PC-3 (cell line): ENCODE measurements at regions not wholly inside any gene's neighbourhood (a gene's known extent, or its start where the extent isn't known, plus 50 kb on each side); places are given as distances from the start of the nearest gene placed in this dataset.
"Not testable (repeated sequence)": the region's sequence is repeated elsewhere in the genome, so short reads cannot be mapped to it uniquely, and the experiment has no call there.

ENCODE experiments used
- ATAC-seq: fragments of 200-7000 bp; cut with Tn5 transposase; 2 replicates; pipeline ENCODE4 v1.9.1; 2020; ENCODE audit warnings: mild to moderate bottlenecking, moderate library complexity
- BruUV-seq: library from RNA; stranded (reverse); fragments of 400-500 nt; replicated peaks from 2 replicates; lab custom pipeline; 2021; lab: Mats Ljungman, UMichigan
- CTCF ChIA-PET: fragments of 300-600 bp; sonication (Branson Sonifier 250); formaldehyde crosslinking; loops from one replicate; lab custom pipeline; 2022; ENCODE audit warnings: antibody characterized with exemption; lab: Charles Lee
- POLR2A ChIA-PET: fragments of 300-600 bp; sonication (Branson Sonifier 250); formaldehyde crosslinking; loops from one replicate; lab custom pipeline; 2022; ENCODE audit warnings: antibody characterized with exemption; ENCODE audit not compliant: unreplicated experiment; lab: Charles Lee
- DNase-seq: peaks from one replicate; pipeline ENCODE4 v3.0.0-alpha.2; 2015
- H2AFZ ChIP-seq: fragments of 300-600 bp; sonication (generic); 2 replicates; pipeline ENCODE4 v1.6.0; 2016; ENCODE audit warnings: antibody characterized with exemption, low read length
- H3F3A ChIP-seq: fragments of 300-600 bp; sonication (generic); one replicate; pipeline ENCODE4 v1.6.0; 2017; ENCODE audit warnings: antibody characterized with exemption, low read length, control low read depth, mild to moderate bottlenecking; ENCODE audit not compliant: unreplicated experiment
- H3K27ac ChIP-seq: fragments of 300-600 bp; sonication (generic); 2 replicates; pipeline ENCODE4 v1.5.1; 2016; ENCODE audit warnings: mild to moderate bottlenecking, low read length
- H3K27me3 ChIP-seq: fragments of 300-600 bp; sonication (generic); 2 replicates; pipeline ENCODE4 v1.6.1; 2016; ENCODE audit warnings: low read length, mixed read lengths
- H3K36me3 ChIP-seq: fragments of 300-600 bp; sonication (generic); 2 replicates; pipeline ENCODE4 v1.6.1; 2016; ENCODE audit warnings: low read depth, mixed run types, low read length, mixed read lengths
- H3K4me1 ChIP-seq: fragments of 300-600 bp; sonication (generic); 2 replicates; pipeline ENCODE4 v1.5.1; 2016; ENCODE audit warnings: low read length; ENCODE audit not compliant: insufficient read depth
- H3K4me2 ChIP-seq: fragments of 300-600 bp; sonication (generic); 2 replicates; pipeline ENCODE4 v1.6.0; 2016; ENCODE audit warnings: low read length
- H3K4me3 ChIP-seq: fragments of 300-600 bp; sonication (generic); 2 replicates; pipeline ENCODE4 v1.5.1; 2016; ENCODE audit warnings: mild to moderate bottlenecking, low read length, mixed read lengths
- H3K79me2 ChIP-seq: fragments of 300-600 bp; sonication (generic); 2 replicates; pipeline ENCODE4 v1.6.1; 2017; ENCODE audit warnings: low read length, mixed read lengths
- H3K9ac ChIP-seq: fragments of 300-600 bp; sonication (generic); 2 replicates; pipeline ENCODE4 v1.6.0; 2016; ENCODE audit warnings: mild to moderate bottlenecking, low read length
- H3K9me2 ChIP-seq: fragments of 300-600 bp; sonication (generic); replicated peaks from 2 replicates; pipeline ENCODE4 v1.6.1; 2016; ENCODE audit warnings: mixed run types, low read length, mixed read lengths
- H3K9me3 ChIP-seq: fragments of 300-600 bp; sonication (generic); 2 replicates; pipeline ENCODE4 v1.6.1; 2016; ENCODE audit warnings: low read length, mixed read lengths
- H4K20me1 ChIP-seq: fragments of 300-600 bp; sonication (generic); 2 replicates; pipeline ENCODE4 v1.6.1; 2016; ENCODE audit warnings: low read length, mixed read lengths
- CTCF ChIP-seq: fragments of 300-600 bp; sonication (generic); conservative IDR thresholded peaks from 2 replicates; pipeline ENCODE4 v1.5.1; 2017; ENCODE audit warnings: antibody characterized with exemption, low read depth, mild to moderate bottlenecking, low read length
- EZH2 ChIP-seq: fragments of 300-600 bp; sonication (generic); IDR thresholded peaks from one replicate; pipeline ENCODE4 v1.6.1; 2017; ENCODE audit warnings: antibody characterized with exemption, mild to moderate bottlenecking, low read length; ENCODE audit not compliant: unreplicated experiment
- EZH2phosphoT487 ChIP-seq: fragments of 300-600 bp; sonication (generic); IDR thresholded peaks from 2 replicates; pipeline ENCODE4 v1.6.1; 2018; ENCODE audit warnings: mild to moderate bottlenecking, antibody characterized with exemption, low read length, borderline replicate concordance
- intact Hi-C: fragments of 100-400 bp; cut with micrococcal nuclease; formaldehyde crosslinking; loops from 2 replicates; pipeline ENCODE4 v1.9.0; 2023

- H2AFZ ChIP-seq, result no peak overlapping the region
- TF ChIP-seq EZH2phosphoT487 (no peak), EZH2 (no peak), CTCF (no peak)
- BruUV-seq, result no TSS peak
- DNase-seq, result no peak
- H3F3A ChIP-seq, result no peaks in the 10 kb centered on the region
- no peaks in the 10 kb centered on the region for H3K9me2 ChIP-seq
- POLR2A ChIA-PET, result no interaction called here
- H3K79me2 ChIP-seq, result no peaks in the 10 kb centered on the region
- H3K9me3 ChIP-seq, result no peaks in the 10 kb centered on the region
- H3K4me3 ChIP-seq, result no peak overlapping the region
- intact Hi-C loops, result no loop called here
- H3K27me3 ChIP-seq, result no peaks in the 10 kb centered on the region
- H3K4me2 ChIP-seq, result no peak overlapping the region
- CTCF ChIA-PET, result no interaction called here
- H3K4me1 ChIP-seq, result peaks cover 12% of the 10 kb centered on the region
- H3K9ac ChIP-seq, result no peak overlapping the region
- no peak for ATAC-seq
- H3K27ac ChIP-seq, result no peak overlapping the region
- no peaks in the 10 kb centered on the region for H3K36me3 ChIP-seq
- no peaks in the 10 kb centered on the region for H4K20me1 ChIP-seq
Measured at GRCh38 chr2:8611700-8612099, 70.2 kb upstream of the ID2 start.

- TF ChIP-seq CTCF, result no peak
- no peak for TF ChIP-seq EZH2phosphoT487
- TF ChIP-seq EZH2, result no peak
- H3K36me3 ChIP-seq, result no peaks in the 10 kb centered on the region
- DNase-seq (no peak), ATAC-seq (no peak)
- intact Hi-C loops, result no loop called here
- H3K4me2 ChIP-seq, result no peak overlapping the region
- no peak overlapping the region for H2AFZ ChIP-seq
- no peaks in the 10 kb centered on the region for H3K9me3 ChIP-seq
- H3K9ac ChIP-seq, result no peak overlapping the region
- no peaks in the 10 kb centered on the region for H3F3A ChIP-seq
- no peaks in the 10 kb centered on the region for H4K20me1 ChIP-seq
- H3K79me2 ChIP-seq, result no peaks in the 10 kb centered on the region
- H3K27me3 ChIP-seq, result no peaks in the 10 kb centered on the region
- POLR2A ChIA-PET, result no interaction called here
- BruUV-seq, result no TSS peak
- H3K27ac ChIP-seq, result no peak overlapping the region
- no peak overlapping the region for H3K4me3 ChIP-seq
- H3K9me2 ChIP-seq, result no peaks in the 10 kb centered on the region
- CTCF ChIA-PET, result no interaction called here
- H3K4me1 ChIP-seq, result peaks cover 2% of the 10 kb centered on the region; the same call in 1 of the 2 replicates
Measured at GRCh38 chr2:8612734-8613179, 69.1 kb upstream of the ID2 start.

- POLR2A ChIA-PET, CTCF ChIA-PET, DNase-seq: not testable (repeated sequence)
Measured at GRCh38 chr2:8613207-8613999, 68.5 kb upstream of the ID2 start.

More at GRCh38 chr2:8613207-8613999, 68.5 kb upstream of the ID2 start:
- H4K20me1 ChIP-seq, H3K27ac ChIP-seq, H3F3A ChIP-seq, H2AFZ ChIP-seq, intact Hi-C loops, H3K4me2 ChIP-seq, H3K4me3 ChIP-seq, ATAC-seq, H3K9ac ChIP-seq, H3K9me2 ChIP-seq, H3K36me3 ChIP-seq, H3K9me3 ChIP-seq, H3K79me2 ChIP-seq, BruUV-seq, H3K4me1 ChIP-seq, H3K27me3 ChIP-seq: not testable (repeated sequence)
